IMR-90 (cell line): ENCODE measurements at regions not wholly inside any gene's neighbourhood (a gene's known extent, or its start where the extent isn't known, plus 50 kb on each side); places are given as distances from the start of the nearest gene placed in this dataset.

Source experiments
- FOS ChIP-seq: fragments of 150-350 bp; IDR thresholded peaks from 2 replicates; pipeline ENCODE4 v1.6.1; 2016; ENCODE audit warnings: low read depth, low read length
- POLR2A ChIP-seq: IDR thresholded peaks from 2 replicates; pipeline ENCODE4 v1.6.1; 2012; ENCODE audit warnings: mild to moderate bottlenecking, low read depth, low read length
- RAD21 ChIP-seq: IDR thresholded peaks from 2 replicates; pipeline ENCODE4 v1.6.1; 2012; ENCODE audit warnings: low read length, improper control_type of control experiment
- RFX5 ChIP-seq: IDR thresholded peaks from 2 replicates; pipeline ENCODE4 v1.8.0; 2012; ENCODE audit warnings: low read depth, mild to moderate bottlenecking, low read length, moderate library complexity
- SMC3 ChIP-seq: fragments of 150-350 bp; IDR thresholded peaks from 2 replicates; pipeline ENCODE4 v1.6.1; 2016; ENCODE audit warnings: low read depth, mild to moderate bottlenecking, antibody characterized with exemption, low read length, moderate library complexity
- TF ChIP-seq, protein P1 (sequence below): conservative IDR thresholded peaks from 2 replicates; pipeline ENCODE4 v1.5.1; 2012; ENCODE audit warnings: mild to moderate bottlenecking, low read depth, low read length, improper control_type of control experiment
- TF ChIP-seq, protein P2 (sequence below): fragments of 150-350 bp; IDR thresholded peaks from 2 replicates; pipeline ENCODE4 v1.6.1; 2017; ENCODE audit warnings: mild to moderate bottlenecking, antibody characterized with exemption, low read length, low read depth

GRCh38 chr2:216932863-216933548 lies 73.1 kb upstream of the TNP1 start:
- TF ChIP-seq, protein P1, sequence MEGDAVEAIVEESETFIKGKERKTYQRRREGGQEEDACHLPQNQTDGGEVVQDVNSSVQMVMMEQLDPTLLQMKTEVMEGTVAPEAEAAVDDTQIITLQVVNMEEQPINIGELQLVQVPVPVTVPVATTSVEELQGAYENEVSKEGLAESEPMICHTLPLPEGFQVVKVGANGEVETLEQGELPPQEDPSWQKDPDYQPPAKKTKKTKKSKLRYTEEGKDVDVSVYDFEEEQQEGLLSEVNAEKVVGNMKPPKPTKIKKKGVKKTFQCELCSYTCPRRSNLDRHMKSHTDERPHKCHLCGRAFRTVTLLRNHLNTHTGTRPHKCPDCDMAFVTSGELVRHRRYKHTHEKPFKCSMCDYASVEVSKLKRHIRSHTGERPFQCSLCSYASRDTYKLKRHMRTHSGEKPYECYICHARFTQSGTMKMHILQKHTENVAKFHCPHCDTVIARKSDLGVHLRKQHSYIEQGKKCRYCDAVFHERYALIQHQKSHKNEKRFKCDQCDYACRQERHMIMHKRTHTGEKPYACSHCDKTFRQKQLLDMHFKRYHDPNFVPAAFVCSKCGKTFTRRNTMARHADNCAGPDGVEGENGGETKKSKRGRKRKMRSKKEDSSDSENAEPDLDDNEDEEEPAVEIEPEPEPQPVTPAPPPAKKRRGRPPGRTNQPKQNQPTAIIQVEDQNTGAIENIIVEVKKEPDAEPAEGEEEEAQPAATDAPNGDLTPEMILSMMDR = no peak
- TF ChIP-seq POLR2A (no peak), FOS (no peak), RFX5 (no peak), RAD21 (no peak), SMC3 (no peak)
- TF ChIP-seq, protein P2, sequence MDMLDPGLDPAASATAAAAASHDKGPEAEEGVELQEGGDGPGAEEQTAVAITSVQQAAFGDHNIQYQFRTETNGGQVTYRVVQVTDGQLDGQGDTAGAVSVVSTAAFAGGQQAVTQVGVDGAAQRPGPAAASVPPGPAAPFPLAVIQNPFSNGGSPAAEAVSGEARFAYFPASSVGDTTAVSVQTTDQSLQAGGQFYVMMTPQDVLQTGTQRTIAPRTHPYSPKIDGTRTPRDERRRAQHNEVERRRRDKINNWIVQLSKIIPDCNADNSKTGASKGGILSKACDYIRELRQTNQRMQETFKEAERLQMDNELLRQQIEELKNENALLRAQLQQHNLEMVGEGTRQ = no peak
